Nephron (organoid): ENCODE measurements at regions not wholly inside any gene's neighbourhood (a gene's known extent, or its start where the extent isn't known, plus 50 kb on each side); places are given as distances from the start of the nearest gene placed in this dataset.

Experiments
- H3K27ac Mint-ChIP-seq, 3 experiments: 2 replicates each; pipeline ENCODE4 v1.8.0; 2020; ENCODE audit warnings: mixed read lengths in 3 of 3, mild to moderate bottlenecking in 2 of 3, moderate library complexity in 1 of 3
- H3K27me3 Mint-ChIP-seq: 2 replicates; pipeline ENCODE4 v1.8.0; 2021; ENCODE audit warnings: low read depth, mild to moderate bottlenecking, moderate library complexity, mixed read lengths
- H3K36me3 Mint-ChIP-seq: 2 replicates; pipeline ENCODE4 v1.8.0; 2020; ENCODE audit warnings: low read depth, mixed read lengths
- H3K4me1 Mint-ChIP-seq: 2 replicates; pipeline ENCODE4 v1.8.0; 2020; ENCODE audit warnings: mixed read lengths
- H3K4me3 Mint-ChIP-seq, 3 experiments: 2 replicates each; pipeline ENCODE4 v1.8.0; 2020; ENCODE audit warnings: mild to moderate bottlenecking in 3 of 3, mixed read lengths in 3 of 3, moderate library complexity in 2 of 3
- H3K9me3 Mint-ChIP-seq: 2 replicates; pipeline ENCODE4 v1.8.0; 2020; ENCODE audit warnings: mixed read lengths
- CTCF ChIP-seq, 3 experiments: fragments of 200-600 bp; sonication (generic); IDR thresholded peaks; one replicate each; pipeline ENCODE4 v1.5.0; 2021; ENCODE audit warnings: antibody characterized with exemption in 3 of 3; ENCODE audit not compliant: unreplicated experiment in 3 of 3

- no peaks in the 10 kb centered on the region for H3K9me3 Mint-ChIP-seq
- no peaks in the 10 kb centered on the region for H3K36me3 Mint-ChIP-seq
- no peak overlapping the region for H3K27ac Mint-ChIP-seq
- H3K27me3 Mint-ChIP-seq: peaks cover 13% of the 10 kb centered on the region
- peaks cover 8% of the 10 kb centered on the region for H3K4me1 Mint-ChIP-seq
- H3K4me3 Mint-ChIP-seq: no peak overlapping the region
- no peak for TF ChIP-seq CTCF (IDR thresholded peaks at IDR 0.05; ENCODE audit: unreplicated experiment in 3 of 3)
These were observed 221.6 kb downstream of the RPS24 start for GRCh38 chr10:78255214-78255613.

GRCh38 chr10:78255796-78256638, 222.4 kb downstream of the RPS24 start:
- peaks cover 13% of the 10 kb centered on the region for H3K27me3 Mint-ChIP-seq
- H3K27ac Mint-ChIP-seq: no peak overlapping the region
- H3K9me3 Mint-ChIP-seq: no peaks in the 10 kb centered on the region
- no peak for TF ChIP-seq CTCF (IDR thresholded peaks at IDR 0.05; ENCODE audit: unreplicated experiment in 3 of 3)
- H3K36me3 Mint-ChIP-seq: no peaks in the 10 kb centered on the region
- H3K4me1 Mint-ChIP-seq: peaks cover 16% of the 10 kb centered on the region
- no peak overlapping the region for H3K4me3 Mint-ChIP-seq

GRCh38 chr10:78258323-78259030, 224.8 kb downstream of the RPS24 start:
- no peak for TF ChIP-seq CTCF (IDR thresholded peaks at IDR 0.05; ENCODE audit: unreplicated experiment in 3 of 3)
- Mint-ChIP-seq H3K36me3 (no peaks in the 10 kb centered on the region), H3K9me3 (no peaks in the 10 kb centered on the region), H3K27me3 (peaks cover 8% of the 10 kb centered on the region), H3K27ac (no peak overlapping the region), H3K4me3 (no peak overlapping the region), H3K4me1 (peaks cover 20% of the 10 kb centered on the region)

GRCh38 chr10:78259391-78259790, 225.7 kb downstream of the RPS24 start:
- H3K36me3 Mint-ChIP-seq: no peaks in the 10 kb centered on the region
- no peak overlapping the region for H3K4me3 Mint-ChIP-seq
- H3K27ac Mint-ChIP-seq: no peak overlapping the region
- no peak for TF ChIP-seq CTCF (IDR thresholded peaks at IDR 0.05; ENCODE audit: unreplicated experiment in 3 of 3)
- no peaks in the 10 kb centered on the region for H3K27me3 Mint-ChIP-seq
- H3K4me1 Mint-ChIP-seq: peaks cover 20% of the 10 kb centered on the region
- no peaks in the 10 kb centered on the region for H3K9me3 Mint-ChIP-seq

- Mint-ChIP-seq H3K27me3 (no peaks in the 10 kb centered on the region), H3K27ac (peak overlapping the region in 2 of 3 experiments; percentile 8 to 25), H3K9me3 (no peaks in the 10 kb centered on the region), H3K36me3 (no peaks in the 10 kb centered on the region), H3K4me3 (no peak overlapping the region), H3K4me1 (peaks cover 23% of the 10 kb centered on the region)
- TF ChIP-seq CTCF (IDR thresholded peaks at IDR 0.05; ENCODE audit: unreplicated experiment in 3 of 3): peak; percentile 17 to 34 (median 20)
These were observed 226.5 kb downstream of the RPS24 start for GRCh38 chr10:78260141-78260540.
